ENCODE measurements at regions not wholly inside any gene's neighbourhood (a gene's known extent, or its start where the extent isn't known, plus 50 kb on each side); places are given as distances from the start of the nearest gene placed in this dataset.
"Not testable (repeated sequence)": the region's sequence is repeated elsewhere in the genome, so short reads cannot be mapped to it uniquely, and the experiment has no call there.

DNA sequence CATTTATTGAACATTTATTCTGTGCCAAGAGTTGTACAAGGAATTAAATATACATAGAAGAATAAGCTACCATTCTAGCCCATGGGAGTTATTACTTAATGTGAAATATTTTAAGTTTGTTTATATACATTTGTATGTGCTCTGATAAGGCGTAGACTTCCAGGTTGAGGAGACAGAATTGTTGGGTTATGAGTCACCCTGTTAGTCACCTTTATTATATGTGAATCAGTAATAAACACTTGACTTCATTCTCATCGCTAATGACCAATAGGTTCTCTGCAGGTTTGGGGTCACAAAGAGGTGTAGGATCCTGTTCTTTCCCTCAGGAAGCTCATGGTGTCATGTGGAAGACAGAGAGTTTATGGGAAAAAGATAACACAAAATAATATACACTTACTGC is 116.9 kb downstream of the SRGAP2 start:
- TF ChIP-seq TAF7 (optimal IDR thresholded peaks at IDR 0.05; ENCODE audit: borderline replicate concordance, low read depth, low read length); EZH2 (IDR thresholded peaks at IDR 0.05; ENCODE audit: low read depth, low read length, severe bottlenecking); RAD21 (IDR thresholded peaks at IDR 0.05 in 1 of 2, conservative IDR thresholded peaks at IDR 0.05 in 1 of 2; ENCODE audit: low read depth in 2 of 2, low read length in 2 of 2); POLR2AphosphoS5 (IDR thresholded peaks at IDR 0.05; ENCODE audit: low read depth, low read length); TAF1 (IDR thresholded peaks at IDR 0.05; ENCODE audit: low read depth, low read length); ZNF274 (IDR thresholded peaks at IDR 0.05; ENCODE audit: borderline replicate concordance, extremely low read depth, low read length); SP4 (IDR thresholded peaks at IDR 0.05; ENCODE audit: low read length): not testable (repeated sequence)

All from H1 (cell line).